C4-2B (cell line): ENCODE measurements at regions not wholly inside any gene's neighbourhood (a gene's known extent, or its start where the extent isn't known, plus 50 kb on each side); places are given as distances from the start of the nearest gene placed in this dataset.

Experiments
- H3K27ac ChIP-seq: fragments of 450-650 bp; 2 replicates; pipeline ENCODE4 v1.5.1; 2017
- ZFX ChIP-seq: fragments of 450-650 bp; IDR thresholded peaks from 2 replicates; pipeline ENCODE4 v1.6.1; 2017
- TF ChIP-seq, protein P1 (sequence below): fragments of 450-650 bp; conservative IDR thresholded peaks from 2 replicates; pipeline ENCODE4 v1.5.1; 2017; ENCODE audit warnings: mild to moderate bottlenecking

DNA sequence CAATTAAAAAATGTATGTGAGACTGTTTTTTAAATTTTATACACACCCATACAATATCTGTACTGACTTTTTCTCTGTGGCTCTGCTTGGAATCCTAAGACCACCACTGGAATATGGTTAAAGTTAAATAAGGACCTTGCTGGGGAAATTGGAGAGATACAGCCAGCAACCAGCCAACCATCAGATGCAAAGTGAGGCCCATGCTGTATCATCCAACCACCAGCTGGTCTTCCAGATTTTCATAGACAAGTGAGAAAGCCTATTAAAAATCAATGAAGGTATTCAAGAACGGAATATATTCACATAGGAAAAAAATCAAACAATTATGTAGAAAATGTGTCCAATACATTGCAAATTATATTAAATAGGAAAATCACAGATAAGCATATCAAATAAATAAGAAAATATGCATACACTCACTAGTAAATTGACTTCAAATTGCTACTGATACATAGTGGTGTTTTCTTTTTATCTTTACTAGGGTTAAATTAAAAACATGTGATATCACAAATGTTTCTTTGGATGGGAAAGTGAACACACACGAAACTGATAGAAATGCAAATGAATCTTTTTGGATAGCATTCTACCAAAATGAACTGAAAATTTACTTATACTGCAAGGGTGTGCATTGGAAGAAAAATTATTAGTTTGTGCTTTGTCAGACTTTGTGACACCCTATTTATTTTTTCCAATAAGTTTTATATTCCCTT is 1486.3 kb downstream of the BRINP3 start:
- no peak for TF ChIP-seq ZFX
- TF ChIP-seq, protein P1, sequence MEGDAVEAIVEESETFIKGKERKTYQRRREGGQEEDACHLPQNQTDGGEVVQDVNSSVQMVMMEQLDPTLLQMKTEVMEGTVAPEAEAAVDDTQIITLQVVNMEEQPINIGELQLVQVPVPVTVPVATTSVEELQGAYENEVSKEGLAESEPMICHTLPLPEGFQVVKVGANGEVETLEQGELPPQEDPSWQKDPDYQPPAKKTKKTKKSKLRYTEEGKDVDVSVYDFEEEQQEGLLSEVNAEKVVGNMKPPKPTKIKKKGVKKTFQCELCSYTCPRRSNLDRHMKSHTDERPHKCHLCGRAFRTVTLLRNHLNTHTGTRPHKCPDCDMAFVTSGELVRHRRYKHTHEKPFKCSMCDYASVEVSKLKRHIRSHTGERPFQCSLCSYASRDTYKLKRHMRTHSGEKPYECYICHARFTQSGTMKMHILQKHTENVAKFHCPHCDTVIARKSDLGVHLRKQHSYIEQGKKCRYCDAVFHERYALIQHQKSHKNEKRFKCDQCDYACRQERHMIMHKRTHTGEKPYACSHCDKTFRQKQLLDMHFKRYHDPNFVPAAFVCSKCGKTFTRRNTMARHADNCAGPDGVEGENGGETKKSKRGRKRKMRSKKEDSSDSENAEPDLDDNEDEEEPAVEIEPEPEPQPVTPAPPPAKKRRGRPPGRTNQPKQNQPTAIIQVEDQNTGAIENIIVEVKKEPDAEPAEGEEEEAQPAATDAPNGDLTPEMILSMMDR, result no peak
- H3K27ac ChIP-seq, result no peak overlapping the region

DNA sequence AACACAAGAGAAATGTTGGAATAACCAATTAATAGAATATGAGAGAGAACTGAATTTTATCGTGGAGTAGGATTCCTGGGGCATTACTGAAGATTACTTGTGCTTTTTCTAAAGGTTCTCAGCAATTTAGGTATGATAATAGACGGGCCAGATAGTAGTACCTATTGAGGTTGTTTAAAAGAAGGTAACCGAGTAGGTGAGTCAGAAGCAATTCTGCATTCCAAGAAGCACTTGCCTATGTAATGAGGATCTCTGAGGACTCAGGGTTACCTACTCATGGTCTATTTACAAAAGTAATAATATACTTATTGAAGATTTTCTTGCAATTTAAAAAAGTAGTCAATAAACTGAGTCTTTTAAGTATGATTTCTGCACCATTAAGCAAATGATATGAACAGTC is 1469.8 kb downstream of the BRINP3 start:
- TF ChIP-seq, protein P1, result no peak
- no peak for TF ChIP-seq ZFX
- no peak overlapping the region for H3K27ac ChIP-seq

DNA sequence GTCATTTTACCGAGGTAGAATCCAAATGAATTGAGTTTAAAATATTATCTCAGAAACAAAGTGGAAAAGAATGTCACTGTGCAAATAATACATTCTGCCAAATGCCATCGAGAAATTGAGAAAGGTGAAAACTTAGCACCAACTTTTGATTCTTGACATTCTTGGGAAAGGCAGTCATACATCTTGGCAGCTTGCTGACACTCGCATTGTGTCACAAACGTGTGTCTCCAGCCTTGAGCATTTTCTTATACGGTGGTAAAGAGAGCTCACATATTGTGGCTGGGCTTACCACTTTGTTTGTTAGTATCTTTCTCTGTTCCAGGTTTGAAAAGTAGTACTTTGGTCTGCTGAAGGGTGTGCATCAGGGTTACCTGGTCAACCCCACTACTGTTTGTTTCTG is 1456.1 kb downstream of the BRINP3 start:
- no peak overlapping the region for H3K27ac ChIP-seq
- TF ChIP-seq ZFX, result no peak
- TF ChIP-seq, protein P1, result no peak

DNA sequence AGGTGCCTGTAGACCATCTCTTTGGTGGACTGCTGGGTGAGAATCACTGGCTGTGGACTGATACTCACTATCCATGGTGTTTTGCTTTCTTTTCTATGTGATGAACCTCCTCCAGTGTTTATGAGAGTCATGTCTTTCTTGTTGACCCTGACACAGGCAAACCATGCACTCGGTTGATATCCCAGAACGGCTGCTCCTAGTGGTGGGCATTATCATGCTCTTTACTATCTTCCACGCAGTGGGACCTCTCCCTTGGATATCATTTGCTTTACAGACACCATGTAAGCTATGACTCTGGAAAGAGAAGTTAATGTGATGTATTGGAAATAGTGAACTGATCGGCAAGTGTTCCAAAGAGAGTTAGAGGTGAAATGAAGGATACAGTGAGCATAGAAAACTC is 1455.6 kb downstream of the BRINP3 start:
- H3K27ac ChIP-seq, result no peak overlapping the region
- TF ChIP-seq, protein P1, result no peak
- TF ChIP-seq ZFX, result no peak

DNA sequence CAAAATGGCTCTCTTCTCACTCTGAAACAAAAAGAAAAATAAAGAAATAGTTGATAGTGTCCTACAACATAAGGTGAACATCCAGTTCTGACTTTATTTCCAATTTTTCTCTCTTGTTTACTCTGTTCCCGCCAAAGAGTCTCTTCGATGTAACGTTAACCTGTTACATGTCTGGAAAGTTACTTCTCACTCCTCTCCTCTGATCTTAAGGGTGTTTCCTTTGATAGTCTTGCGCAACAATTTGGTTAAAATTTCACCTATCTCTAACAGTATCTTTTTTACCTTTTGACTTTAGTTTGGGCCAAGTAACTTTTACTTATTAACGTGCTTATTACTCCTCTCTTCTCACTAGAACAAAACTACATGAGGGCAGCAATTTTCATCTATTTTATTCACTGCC is 1450.2 kb downstream of the BRINP3 start:
- TF ChIP-seq ZFX, result no peak
- TF ChIP-seq, protein P1, result no peak
- H3K27ac ChIP-seq, result no peak overlapping the region

DNA sequence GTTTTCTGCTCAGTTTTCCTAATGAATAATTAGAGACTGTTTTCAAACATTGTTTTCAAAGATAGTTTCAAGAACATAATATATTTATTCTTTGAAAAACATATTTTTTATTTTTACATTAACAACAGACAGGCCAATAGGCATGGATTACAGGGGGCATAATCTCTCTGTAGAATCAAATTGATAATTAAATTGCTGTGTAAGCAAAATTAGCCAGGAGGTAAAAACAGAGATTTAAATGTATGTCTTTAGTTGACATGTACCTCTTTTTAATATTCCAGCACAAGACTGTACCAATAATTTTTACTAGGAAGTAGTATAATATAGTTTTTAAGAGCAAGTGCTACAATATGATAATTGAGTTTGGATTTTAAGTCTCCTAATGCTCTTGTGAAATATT is 1444.5 kb downstream of the BRINP3 start:
- no peak overlapping the region for H3K27ac ChIP-seq
- TF ChIP-seq, protein P1, result no peak
- no peak for TF ChIP-seq ZFX

DNA sequence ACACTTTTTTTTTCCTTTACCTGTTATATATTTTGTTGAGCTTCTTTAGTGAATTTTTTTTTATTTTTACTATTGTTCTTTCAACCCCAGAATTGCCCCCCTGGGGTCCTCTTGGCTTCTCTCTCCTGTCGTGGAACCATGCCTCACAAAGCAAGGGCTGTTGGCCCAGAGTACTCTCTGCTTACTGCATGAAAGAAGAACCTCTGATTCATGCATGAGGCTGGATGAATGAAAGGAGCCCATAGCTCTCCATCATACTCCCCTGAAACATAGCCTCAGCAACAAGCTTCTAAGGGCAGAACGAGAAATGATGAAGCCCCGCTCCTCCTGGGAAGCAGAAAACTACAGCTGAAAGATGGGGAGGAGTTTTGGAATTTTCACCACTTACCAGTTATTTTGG is 1441.0 kb downstream of the BRINP3 start:
- TF ChIP-seq ZFX, result no peak
- H3K27ac ChIP-seq, result no peak overlapping the region

DNA sequence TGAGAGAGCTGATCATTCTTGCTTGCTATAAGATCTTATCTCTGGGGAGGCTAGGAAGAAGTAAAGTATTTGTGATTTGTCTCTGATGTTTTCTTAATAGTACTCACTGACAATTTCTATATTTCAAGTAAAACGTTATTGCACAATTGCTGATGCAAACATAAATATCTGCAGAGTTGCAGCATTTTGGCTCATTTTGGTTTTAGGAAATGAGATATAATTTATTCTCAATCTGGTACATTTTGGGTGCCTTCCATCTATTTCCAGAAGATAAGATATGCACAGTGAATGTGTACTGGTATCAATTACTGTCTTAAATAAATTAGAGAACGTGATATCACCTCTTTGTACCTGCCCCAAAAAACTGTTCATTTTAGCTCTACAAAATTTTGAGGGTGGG is 1431.5 kb downstream of the BRINP3 start:
- TF ChIP-seq, protein P1, result no peak
- TF ChIP-seq ZFX, result no peak

More for the DNA sequence above, 1431.5 kb downstream of the BRINP3 start:
- H3K27ac ChIP-seq, result no peak overlapping the region
